ENCODE measurements at regions not wholly inside any gene's neighbourhood (a gene's known extent, or its start where the extent isn't known, plus 50 kb on each side); places are given as distances from the start of the nearest gene placed in this dataset.

- no peak for ATAC-seq
Measured at GRCh38 chr9:27985714-27986113, 412.4 kb upstream of the C9orf72 start.

More at GRCh38 chr9:27985714-27986113, 412.4 kb upstream of the C9orf72 start:
- H3K4me2 ChIP-seq (ENCODE audit: low read depth, low read length) = no peak overlapping the region
- no peaks in the 10 kb centered on the region; a peak in 1 of 5 replicates for H3K27me3 ChIP-seq (ENCODE audit: control insufficient read depth in 1 of 2, insufficient read depth in 2 of 2, low read length in 2 of 2)
- H3K9ac ChIP-seq (ENCODE audit: insufficient read depth, low read depth, low read length) = no peak overlapping the region
- intact Hi-C loops (cut with micrococcal nuclease; ENCODE audit: unreplicated experiment) (no loop called here), in situ Hi-C loops (cut with HindIII; ENCODE audit: extremely low pct_ligation_motif_present, low pct_unique_long_range_greater_than_20kb) (no loop called here)
- no peaks in the 10 kb centered on the region for H3K36me3 ChIP-seq (replicated peaks in 1 of 2; ENCODE audit: control insufficient read depth in 1 of 2, insufficient read depth in 2 of 2, low read length in 2 of 2)
- ChIA-PET POLR2A (no interaction called here), CTCF (ENCODE audit: low intra/inter-chr PET ratio, low total read pairs) (no interaction called here)
- H4K20me1 ChIP-seq (ENCODE audit: insufficient read depth, low read length) = no peaks in the 10 kb centered on the region
- WGBS (ENCODE audit: low lambda C conversion rate) = 42% methylated on average over 1 of the region's 1 CpG
- no peak overlapping the region for H3K27ac ChIP-seq (ENCODE audit: extremely low read length, insufficient read depth, low read length)
- H3K4me3 ChIP-seq (replicated peaks in 1 of 3; ENCODE audit: insufficient read depth in 1 of 3, low read depth in 2 of 3, low read length in 3 of 3) = no peak overlapping the region
- FAIRE-seq (no peak), DNase-seq (ENCODE audit: low spot score) (no peak)
- no peaks in the 10 kb centered on the region for H3K79me2 ChIP-seq (ENCODE audit: insufficient read depth, low read length)
- no TSS peak for BruUV-seq (replicated peaks)
- no peaks in the 10 kb centered on the region for H3K9me3 ChIP-seq (ENCODE audit: low read length)
- H3K4me1 ChIP-seq (ENCODE audit: insufficient read depth, low read length) = no peaks in the 10 kb centered on the region
- H2AFZ ChIP-seq (ENCODE audit: low read length) = no peak overlapping the region
- TF ChIP-seq HNRNPH1 (optimal IDR thresholded peaks at IDR 0.05; ENCODE audit: low read depth, low read length) (no peak), PHB2 (IDR thresholded peaks at IDR 0.05; ENCODE audit: partially characterized antibody) (no peak), ZFP62 (CRISPR knock-in tag; IDR thresholded peaks at IDR 0.05) (no peak), KDM6A (CRISPR knock-in tag; IDR thresholded peaks at IDR 0.05; ENCODE audit: low read depth) (no peak), ZSCAN9 (CRISPR knock-in tag; IDR thresholded peaks at IDR 0.05; ENCODE audit: borderline replicate concordance) (no peak), POLR2AphosphoS2 (IDR thresholded peaks at IDR 0.05; ENCODE audit: low read depth, low read length) (no peak), ZNF660 (CRISPR knock-in tag; IDR thresholded peaks at IDR 0.05; ENCODE audit: borderline replicate concordance, low read depth) (no peak), JDP2 (CRISPR knock-in tag; IDR thresholded peaks at IDR 0.05; ENCODE audit: borderline replicate concordance) (no peak), ZNF550 (CRISPR knock-in tag; IDR thresholded peaks at IDR 0.05; ENCODE audit: borderline replicate concordance) (no peak), ZBTB46 (CRISPR knock-in tag; IDR thresholded peaks at IDR 0.05; ENCODE audit: borderline replicate concordance) (no peak), RFXANK (CRISPR knock-in tag; IDR thresholded peaks at IDR 0.05) (no peak), ZNF704 (CRISPR knock-in tag; IDR thresholded peaks at IDR 0.05; ENCODE audit: borderline replicate concordance) (no peak), SOX6 (IDR thresholded peaks at IDR 0.05) (no peak), SOX6 (CRISPR knock-in tag; IDR thresholded peaks at IDR 0.05) (no peak), E2F5 (CRISPR knock-in tag; conservative IDR thresholded peaks at IDR 0.05) (no peak)
